ENCODE measurements at regions not wholly inside any gene's neighbourhood (a gene's known extent, or its start where the extent isn't known, plus 50 kb on each side); places are given as distances from the start of the nearest gene placed in this dataset.

DNA sequence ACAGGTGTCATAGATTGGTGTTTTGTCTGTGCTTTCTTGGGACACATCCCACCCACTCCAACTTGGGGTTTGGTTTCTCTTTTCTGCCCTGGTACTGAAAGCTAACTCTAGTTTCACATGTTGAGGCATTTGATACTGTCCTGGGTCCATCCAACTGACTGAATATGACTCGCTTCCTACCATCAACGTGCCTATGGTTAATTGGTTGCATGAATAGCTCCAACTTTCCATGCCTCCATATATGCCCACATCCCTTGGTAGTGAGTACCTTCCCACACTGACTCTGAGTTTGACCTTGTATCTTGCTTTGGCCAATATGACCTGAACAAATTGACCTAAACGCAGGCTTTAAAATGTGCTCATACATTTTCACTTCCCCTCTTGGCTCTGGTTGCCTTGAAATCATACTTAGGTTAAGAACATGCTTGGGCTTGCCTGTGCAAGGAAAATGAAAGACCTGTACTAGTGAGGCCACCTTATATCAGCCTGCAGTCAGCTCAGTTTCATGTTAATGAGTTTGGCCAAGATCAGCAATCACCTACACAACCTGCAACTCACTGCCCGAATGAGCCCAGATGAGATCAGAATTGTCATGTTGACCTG lies 81.0 kb upstream of the KCNK2 start:
- Histone ChIP-seq H3K27ac (no peak overlapping the region), H3K4me1 (ENCODE audit: low read depth) (no peaks in the 10 kb centered on the region), H3K27me3 (no peaks in the 10 kb centered on the region), H3K9me3 (ENCODE audit: low read depth) (no peaks in the 10 kb centered on the region), H3K4me3 (no peak overlapping the region), H3K36me3 (no peaks in the 10 kb centered on the region)
- no peak for DNase-seq (ENCODE audit: low read depth in 1 of 2, low spot score in 1 of 2)
- TF ChIP-seq, protein P1, sequence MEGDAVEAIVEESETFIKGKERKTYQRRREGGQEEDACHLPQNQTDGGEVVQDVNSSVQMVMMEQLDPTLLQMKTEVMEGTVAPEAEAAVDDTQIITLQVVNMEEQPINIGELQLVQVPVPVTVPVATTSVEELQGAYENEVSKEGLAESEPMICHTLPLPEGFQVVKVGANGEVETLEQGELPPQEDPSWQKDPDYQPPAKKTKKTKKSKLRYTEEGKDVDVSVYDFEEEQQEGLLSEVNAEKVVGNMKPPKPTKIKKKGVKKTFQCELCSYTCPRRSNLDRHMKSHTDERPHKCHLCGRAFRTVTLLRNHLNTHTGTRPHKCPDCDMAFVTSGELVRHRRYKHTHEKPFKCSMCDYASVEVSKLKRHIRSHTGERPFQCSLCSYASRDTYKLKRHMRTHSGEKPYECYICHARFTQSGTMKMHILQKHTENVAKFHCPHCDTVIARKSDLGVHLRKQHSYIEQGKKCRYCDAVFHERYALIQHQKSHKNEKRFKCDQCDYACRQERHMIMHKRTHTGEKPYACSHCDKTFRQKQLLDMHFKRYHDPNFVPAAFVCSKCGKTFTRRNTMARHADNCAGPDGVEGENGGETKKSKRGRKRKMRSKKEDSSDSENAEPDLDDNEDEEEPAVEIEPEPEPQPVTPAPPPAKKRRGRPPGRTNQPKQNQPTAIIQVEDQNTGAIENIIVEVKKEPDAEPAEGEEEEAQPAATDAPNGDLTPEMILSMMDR (IDR thresholded peaks at IDR 0.05; ENCODE audit: low read depth, low read length), result no peak

DNA sequence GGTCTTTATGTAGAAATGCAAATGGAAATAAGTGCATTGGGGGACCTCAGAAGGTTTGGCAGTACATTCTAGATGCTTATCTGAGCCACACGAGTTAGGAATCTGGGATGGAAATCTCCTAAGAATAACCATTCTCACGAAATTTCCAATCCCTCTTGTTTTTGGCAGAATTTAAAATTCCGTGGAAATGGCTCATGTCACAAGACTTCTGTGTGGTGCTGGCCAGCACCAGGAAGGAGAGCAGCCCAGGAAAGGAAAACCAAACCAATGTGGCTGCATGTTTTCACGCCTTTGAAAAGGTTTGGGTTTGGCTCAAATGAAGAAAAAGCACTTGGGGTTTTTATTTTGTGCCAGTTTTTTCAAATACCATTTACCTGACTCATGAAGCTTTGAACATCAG lies 80.1 kb upstream of the KCNK2 start:
- no peak overlapping the region for H3K27ac ChIP-seq
- TF ChIP-seq, protein P1 (IDR thresholded peaks at IDR 0.05; ENCODE audit: low read depth, low read length), result no peak
- H3K4me3 ChIP-seq, result no peak overlapping the region

DNA sequence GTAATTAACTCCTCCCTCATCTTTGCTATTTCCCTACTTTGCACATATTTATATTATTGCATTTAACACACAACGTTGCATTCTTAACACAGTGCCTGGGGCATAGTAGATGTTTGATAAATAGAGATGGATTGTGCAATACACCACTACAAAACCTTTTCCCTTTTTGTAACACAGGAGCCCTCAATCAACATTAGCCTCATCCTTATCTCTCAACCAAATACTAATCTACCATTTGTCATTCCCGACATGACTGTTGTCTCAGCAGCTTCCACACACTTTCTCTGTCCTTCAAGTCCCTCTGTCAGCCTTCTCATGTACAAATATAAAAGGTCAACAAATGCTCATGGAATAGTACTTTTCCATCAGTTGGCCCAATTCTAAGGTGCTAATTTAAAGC lies 78.9 kb upstream of the KCNK2 start:
- H3K27me3 ChIP-seq, result no peaks in the 10 kb centered on the region
- no peak overlapping the region for H3K27ac ChIP-seq
- H3K4me1 ChIP-seq (ENCODE audit: low read depth), result no peaks in the 10 kb centered on the region
- no peaks in the 10 kb centered on the region for H3K36me3 ChIP-seq
- no peak for DNase-seq (ENCODE audit: low read depth in 1 of 2, low spot score in 1 of 2)
- TF ChIP-seq, protein P1 (IDR thresholded peaks at IDR 0.05; ENCODE audit: low read depth, low read length), result no peak
- no peaks in the 10 kb centered on the region for H3K9me3 ChIP-seq (ENCODE audit: low read depth)
- H3K4me3 ChIP-seq, result no peak overlapping the region

More for the DNA sequence above, 80.1 kb upstream of the KCNK2 start:
- Histone ChIP-seq H3K4me1 (ENCODE audit: low read depth) (no peaks in the 10 kb centered on the region), H3K27me3 (no peaks in the 10 kb centered on the region), H3K36me3 (no peaks in the 10 kb centered on the region), H3K9me3 (ENCODE audit: low read depth) (no peaks in the 10 kb centered on the region)
- DNase-seq (ENCODE audit: low read depth in 1 of 2, low spot score in 1 of 2), result peak in 1 of 2 donors; percentile 68

DNA sequence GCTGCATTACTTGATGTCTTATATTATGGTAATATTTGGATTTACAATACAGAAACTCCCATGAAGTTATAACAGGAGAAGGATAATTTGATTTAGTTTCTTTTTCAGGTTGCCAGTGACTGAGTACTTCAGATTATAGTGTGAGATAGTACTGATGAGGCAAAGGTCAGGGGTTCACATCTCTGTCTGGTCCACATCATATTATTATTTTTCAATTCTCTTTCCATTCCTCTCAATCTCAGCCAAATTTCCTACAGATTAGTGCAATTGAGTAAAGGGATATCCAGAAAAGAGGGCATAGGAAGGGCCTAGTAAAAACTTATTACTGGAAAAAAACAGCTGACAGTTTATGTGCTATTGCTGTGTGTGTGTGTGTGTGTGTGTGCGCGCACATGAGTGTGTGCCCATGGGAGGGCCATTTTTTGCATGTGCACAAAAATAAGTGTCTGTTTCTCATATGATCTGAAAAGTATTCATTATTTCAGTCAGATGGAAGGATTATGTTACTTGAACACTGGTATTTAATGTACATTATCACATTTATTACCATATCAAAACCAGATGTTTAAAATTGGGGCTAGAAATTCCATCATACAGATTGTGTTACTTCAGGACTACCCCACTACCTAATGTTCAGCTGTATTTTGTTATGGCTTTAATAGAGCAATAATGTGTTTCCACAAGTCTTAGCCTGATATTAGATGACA lies 78.3 kb upstream of the KCNK2 start:
- Histone ChIP-seq H3K27me3 (no peaks in the 10 kb centered on the region), H3K9me3 (ENCODE audit: low read depth) (no peaks in the 10 kb centered on the region), H3K4me3 (no peak overlapping the region), H3K36me3 (no peaks in the 10 kb centered on the region), H3K4me1 (ENCODE audit: low read depth) (no peaks in the 10 kb centered on the region), H3K27ac (no peak overlapping the region)
- TF ChIP-seq, protein P1 (IDR thresholded peaks at IDR 0.05; ENCODE audit: low read depth, low read length), result no peak
- DNase-seq (ENCODE audit: low read depth in 1 of 2, low spot score in 1 of 2), result no peak

DNA sequence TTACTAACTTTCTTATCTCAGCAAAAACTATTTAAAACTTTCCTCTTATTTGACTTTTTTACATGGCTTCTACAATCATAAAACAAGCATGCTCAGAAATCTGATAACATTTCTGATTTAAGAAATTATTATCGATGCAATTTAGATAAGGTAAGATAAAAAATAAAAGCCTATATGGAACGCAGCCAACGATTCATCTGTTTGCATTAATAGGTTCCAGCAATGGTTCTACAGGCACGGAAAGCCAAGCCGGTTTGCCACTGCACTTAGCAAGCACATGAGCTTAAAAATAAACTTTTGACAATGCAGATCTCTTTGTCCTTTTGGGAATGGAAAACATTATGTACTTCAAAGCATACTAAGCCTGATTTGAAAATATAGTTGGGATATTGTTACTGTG lies 77.5 kb upstream of the KCNK2 start:
- Histone ChIP-seq H3K27ac (no peak overlapping the region), H3K9me3 (ENCODE audit: low read depth) (no peaks in the 10 kb centered on the region), H3K27me3 (no peaks in the 10 kb centered on the region), H3K4me1 (ENCODE audit: low read depth) (no peaks in the 10 kb centered on the region), H3K36me3 (no peaks in the 10 kb centered on the region), H3K4me3 (no peak overlapping the region)
- no peak for DNase-seq (ENCODE audit: low read depth in 1 of 2, low spot score in 1 of 2)
- TF ChIP-seq, protein P1 (IDR thresholded peaks at IDR 0.05; ENCODE audit: low read depth, low read length), result no peak

Measured in cardiac muscle cell (in vitro differentiated cells and primary cell).